ENCODE measurements at regions not wholly inside any gene's neighbourhood (a gene's known extent, or its start where the extent isn't known, plus 50 kb on each side); places are given as distances from the start of the nearest gene placed in this dataset.
"Not testable (repeated sequence)": the region's sequence is repeated elsewhere in the genome, so short reads cannot be mapped to it uniquely, and the experiment has no call there.

GRCh38 chr22:48912356-48913066 is 915.2 kb downstream of the BRD1 start:
- H3K36me3 ChIP-seq, H3K4me3 ChIP-seq: not testable (repeated sequence)
- Histone ChIP-seq H3K4me2 (peak overlapping the region in 5 of 11 experiments; percentile 9 to 29 (median 15); a peak in 3 of 22 replicates), H3K4me1 (peaks cover 0 to 17% (median 7%) of the 10 kb centered on the region in 10 experiments; a peak in 11 of 20 replicates), H3K9me3 (replicated peaks in 1 of 11) (peaks cover 17 to 67% (median 45%) of the 10 kb centered on the region in 11 experiments), H3K27me3 (peaks cover 75 to 92% (median 88%) of the 10 kb centered on the region in 11 experiments), H4K20me1 (peaks cover 0 to 13% (median 0%) of the 10 kb centered on the region in 11 experiments; a peak in 3 of 22 replicates), H3K27ac (peak overlapping the region in 9 of 11 experiments; percentile 33 to 74 (median 70); a peak in 17 of 22 replicates), H3K9ac (peak overlapping the region in 1 of 11 experiments; percentile 46; a peak in 4 of 22 replicates)
- peak in 8 of 11 experiments; percentile 17 to 73 (median 64); a peak in 10 of 22 replicates for TF ChIP-seq Cebpa-rat (IDR thresholded peaks at IDR 0.05)

GRCh38 chr22:48911647-48912046 is 916.0 kb downstream of the BRD1 start:
- peak overlapping the region in 9 of 11 experiments; percentile 33 to 74 (median 70); a peak in 15 of 22 replicates for H3K27ac ChIP-seq
- H3K9me3 ChIP-seq (replicated peaks in 1 of 11), result peaks cover 10 to 59% (median 36%) of the 10 kb centered on the region in 11 experiments
- H3K27me3 ChIP-seq, result peaks cover 75 to 92% (median 88%) of the 10 kb centered on the region in 11 experiments
- TF ChIP-seq Cebpa-rat (IDR thresholded peaks at IDR 0.05), result peak in 4 of 11 experiments; percentile 14 to 78 (median 25); a peak in 2 of 22 replicates
- H3K4me3 ChIP-seq, H3K36me3 ChIP-seq: not testable (repeated sequence)
- peaks cover 0 to 21% (median 0%) of the 10 kb centered on the region in 11 experiments; a peak in 4 of 22 replicates for H4K20me1 ChIP-seq
- peak overlapping the region in 4 of 11 experiments; percentile 6 to 15 (median 11); a peak in 2 of 22 replicates for H3K4me2 ChIP-seq
- peaks cover 0 to 17% (median 7%) of the 10 kb centered on the region in 10 experiments; a peak in 11 of 20 replicates for H3K4me1 ChIP-seq
- peak overlapping the region in 2 of 11 experiments; percentile 17 to 46; a peak in 1 of 22 replicates for H3K9ac ChIP-seq

- Histone ChIP-seq H3K9me3 (replicated peaks in 1 of 11) (peaks cover 4 to 53% (median 30%) of the 10 kb centered on the region in 11 experiments), H4K20me1 (peaks cover 0 to 27% (median under 1%) of the 10 kb centered on the region in 11 experiments; a peak in 5 of 22 replicates), H3K27ac (peak overlapping the region in 6 of 11 experiments; percentile 63 to 74 (median 71); a peak in 9 of 22 replicates), H3K9ac (0 out of 22 replicates have a peak overlapping the region, but pooled peaks of 1 of the 11 experiments have one; percentile 17), H3K4me1 (peaks cover 0 to 17% (median 7%) of the 10 kb centered on the region in 10 experiments; a peak in 11 of 20 replicates), H3K27me3 (peaks cover 75 to 92% (median 88%) of the 10 kb centered on the region in 11 experiments)
- H3K36me3 ChIP-seq, H3K4me2 ChIP-seq, H3K4me3 ChIP-seq: not testable (repeated sequence)
These were observed 916.6 kb downstream of the BRD1 start for GRCh38 chr22:48911067-48911466.

- peaks cover 0 to 48% (median 12%) of the 10 kb centered on the region in 11 experiments; a peak in 12 of 22 replicates for H4K20me1 ChIP-seq
- no peaks in the 10 kb centered on the region for H3K36me3 ChIP-seq
- H3K4me2 ChIP-seq, result no peak overlapping the region
- peaks cover 0 to 29% (median 23%) of the 10 kb centered on the region in 11 experiments; a peak in 16 of 22 replicates for H3K9me3 ChIP-seq (replicated peaks in 1 of 11)
- H3K27me3 ChIP-seq, result peaks cover 76 to 92% (median 88%) of the 10 kb centered on the region in 11 experiments
- no peak overlapping the region for H3K4me3 ChIP-seq
- H3K27ac ChIP-seq, result no peak overlapping the region
- no peak for TF ChIP-seq Cebpa-rat (IDR thresholded peaks at IDR 0.05)
- peaks cover 0 to 17% (median 7%) of the 10 kb centered on the region in 10 experiments; a peak in 11 of 20 replicates for H3K4me1 ChIP-seq
- no peak overlapping the region for H3K9ac ChIP-seq
These were observed 919.1 kb downstream of the BRD1 start for GRCh38 chr22:48908547-48908946.

- H3K9ac ChIP-seq, result no peak overlapping the region
- H3K4me1 ChIP-seq, result peaks cover 0 to 9% (median 5%) of the 10 kb centered on the region in 10 experiments; a peak in 10 of 20 replicates
- peaks cover 0 to 54% (median 17%) of the 10 kb centered on the region in 11 experiments; a peak in 12 of 22 replicates for H4K20me1 ChIP-seq
- no peak for TF ChIP-seq Cebpa-rat (IDR thresholded peaks at IDR 0.05)
- peaks cover 0 to 22% (median 17%) of the 10 kb centered on the region in 11 experiments; a peak in 16 of 22 replicates for H3K9me3 ChIP-seq (replicated peaks in 1 of 11)
- no peaks in the 10 kb centered on the region for H3K36me3 ChIP-seq
- H3K4me2 ChIP-seq, result no peak overlapping the region
- no peak overlapping the region for H3K4me3 ChIP-seq
- peaks cover 79 to 94% (median 88%) of the 10 kb centered on the region in 11 experiments for H3K27me3 ChIP-seq
- H3K27ac ChIP-seq, result no peak overlapping the region
These were observed 920.1 kb downstream of the BRD1 start for GRCh38 chr22:48907591-48907990.

- no peak overlapping the region for H3K4me2 ChIP-seq
- peaks cover 0 to 61% (median 17%) of the 10 kb centered on the region in 11 experiments; a peak in 13 of 22 replicates for H4K20me1 ChIP-seq
- no peak overlapping the region for H3K27ac ChIP-seq
- H3K4me3 ChIP-seq, result no peak overlapping the region
- no peak overlapping the region for H3K9ac ChIP-seq
- H3K36me3 ChIP-seq, result no peaks in the 10 kb centered on the region
- peaks cover 0 to 9% (median 0%) of the 10 kb centered on the region in 10 experiments; a peak in 7 of 20 replicates for H3K4me1 ChIP-seq
- peaks cover 84 to 94% (median 94%) of the 10 kb centered on the region in 11 experiments for H3K27me3 ChIP-seq
- no peak for TF ChIP-seq Cebpa-rat (IDR thresholded peaks at IDR 0.05)
- peaks cover 0 to 10% (median 7%) of the 10 kb centered on the region in 11 experiments; a peak in 15 of 22 replicates for H3K9me3 ChIP-seq (replicated peaks in 1 of 11)
These were observed 921.3 kb downstream of the BRD1 start for GRCh38 chr22:48906216-48906835.

- H3K27ac ChIP-seq, result no peak overlapping the region
- peaks cover 0 to 7% (median 0%) of the 10 kb centered on the region in 10 experiments; a peak in 7 of 20 replicates for H3K4me1 ChIP-seq
- H3K9ac ChIP-seq, result no peak overlapping the region
- no peak overlapping the region for H3K4me2 ChIP-seq
- H3K4me3 ChIP-seq, result no peak overlapping the region
- peaks cover 88 to 100% (median 100%) of the 10 kb centered on the region in 11 experiments for H3K27me3 ChIP-seq
- peaks cover 0 to 6% (median 4%) of the 10 kb centered on the region in 11 experiments; a peak in 14 of 22 replicates for H3K9me3 ChIP-seq (replicated peaks in 1 of 11)
- H3K36me3 ChIP-seq, result no peaks in the 10 kb centered on the region
- peaks cover 0 to 64% (median 17%) of the 10 kb centered on the region in 11 experiments; a peak in 13 of 22 replicates for H4K20me1 ChIP-seq
- TF ChIP-seq Cebpa-rat (IDR thresholded peaks at IDR 0.05), result no peak
These were observed 922.3 kb downstream of the BRD1 start for GRCh38 chr22:48905206-48905975.
